Endothelial cell of umbilical vein (primary cell): ENCODE measurements at regions not wholly inside any gene's neighbourhood (a gene's known extent, or its start where the extent isn't known, plus 50 kb on each side); places are given as distances from the start of the nearest gene placed in this dataset.

Experiments used
- BruUV-seq: library from RNA; stranded (reverse); fragments of 400-500 nt; replicated peaks from 2 replicates; lab custom pipeline; 2021; lab: Mats Ljungman, UMichigan
- CTCF ChIA-PET: fragments of 300-600, 350-600 bp; sonication (Branson Sonifier 250); formaldehyde crosslinking; loops from one replicate; lab custom pipeline; 2021; ENCODE audit warnings: antibody characterized with exemption, inconsistent platforms; lab: Charles Lee
- POLR2A ChIA-PET: fragments of 300-600, 350-600 bp; sonication (Branson Sonifier 250); formaldehyde crosslinking; loops from one replicate; lab custom pipeline; 2021; ENCODE audit warnings: antibody characterized with exemption, inconsistent platforms; lab: Charles Lee
- DNase-seq: peaks from one replicate; pipeline ENCODE4 v3.0.0-alpha.2; 2011; ENCODE audit warnings: low read depth, low spot score
- FAIRE-seq: peaks from 2 replicates; lab custom pipeline; 2011; peaks lifted over from hg19 to GRCh38; lab: Jason Lieb, UNC
- H2AFZ ChIP-seq: 2 replicates; pipeline ENCODE4 v1.6.0; 2012; ENCODE audit warnings: low read depth, low read length, control low read depth, inconsistent platforms
- H3K27ac ChIP-seq: 2 replicates; pipeline ENCODE4 v1.5.1; 2011; ENCODE audit warnings: low read depth, mild to moderate bottlenecking, control low read depth, low read length, moderate library complexity; ENCODE audit not compliant: insufficient read depth
- H3K27me3 ChIP-seq, 2 experiments: 2 replicates each; pipeline versions ENCODE4 v1.6.0 to v1.6.1; 2011; ENCODE audit warnings: low read length in 2 of 2, mixed read lengths in 1 of 2; ENCODE audit not compliant: control insufficient read depth in 2 of 2, insufficient read depth in 2 of 2
- H3K36me3 ChIP-seq, 2 experiments: 2 replicates in 1 of 2; 3 replicates in 1 of 2; pipeline ENCODE4 v1.5.1; 2011; ENCODE audit warnings: low read length in 2 of 2, mild to moderate bottlenecking in 1 of 2, moderate library complexity in 1 of 2; ENCODE audit not compliant: control insufficient read depth in 2 of 2, insufficient read depth in 2 of 2; ENCODE audit errors: extremely low read depth in 1 of 2
- H3K4me1 ChIP-seq: 3 replicates; pipeline ENCODE4 v1.5.1; 2011; ENCODE audit warnings: mild to moderate bottlenecking, low read length; ENCODE audit not compliant: control insufficient read depth, insufficient read depth; ENCODE audit errors: extremely low read depth
- H3K4me2 ChIP-seq: 2 replicates; pipeline ENCODE4 v1.6.1; 2011; ENCODE audit warnings: low read length, control low read depth, mixed read lengths; ENCODE audit not compliant: insufficient read depth
- H3K4me3 ChIP-seq, 3 experiments: fragments of 200-600 bp in 1 of 3; sonication (generic), shearing (Covaris generic) in 1 of 3; replicated peaks in 1 of 3; 2 replicates each; pipeline ENCODE4 v1.5.1; 2011 to 2016; ENCODE audit warnings: control low read depth in 3 of 3, low read length in 3 of 3, mild to moderate bottlenecking in 2 of 3, inconsistent platforms in 1 of 3, low read depth in 1 of 3, moderate library complexity in 1 of 3; ENCODE audit not compliant: insufficient read depth in 1 of 3
- H3K79me2 ChIP-seq: 2 replicates; pipeline ENCODE4 v1.6.0; 2012; ENCODE audit warnings: low read length, inconsistent platforms; ENCODE audit not compliant: control insufficient read depth, insufficient read depth
- H3K9ac ChIP-seq: replicated peaks from 2 replicates; pipeline ENCODE3; 2011; ENCODE audit warnings: low read length, control low read depth; ENCODE audit not compliant: insufficient read depth; ENCODE audit errors: extremely low read depth
- H3K9me1 ChIP-seq: replicated peaks from 3 replicates; pipeline ENCODE4 v1.6.0; 2011; ENCODE audit warnings: mild to moderate bottlenecking, low read length; ENCODE audit not compliant: control insufficient read depth, insufficient read depth; ENCODE audit errors: extremely low read depth
- H3K9me3 ChIP-seq: replicated peaks from 2 replicates; pipeline ENCODE4 v1.5.1; 2012; ENCODE audit warnings: low read length, inconsistent platforms; ENCODE audit not compliant: control insufficient read depth, insufficient read depth
- H4K20me1 ChIP-seq: replicated peaks from 2 replicates; pipeline ENCODE3; 2011; ENCODE audit warnings: mild to moderate bottlenecking, low read length; ENCODE audit not compliant: control insufficient read depth, insufficient read depth; ENCODE audit errors: extremely low read depth
- CTCF ChIP-seq, 2 donors: IDR thresholded peaks; 1 replicate in 1 of 2; 2 replicates in 1 of 2; pipeline ENCODE4 v1.5.1; 2011; ENCODE audit warnings: low read length in 2 of 2, mild to moderate bottlenecking in 2 of 2, moderate library complexity in 2 of 2, control low read depth in 1 of 2, inconsistent platforms in 1 of 2, low read depth in 1 of 2; ENCODE audit not compliant: insufficient read depth in 1 of 2; ENCODE audit errors: extremely low read depth in 1 of 2
- EZH2 ChIP-seq: IDR thresholded peaks from 2 replicates; pipeline ENCODE4 v1.6.1; 2012; ENCODE audit warnings: borderline replicate concordance, low read depth, mild to moderate bottlenecking, moderate library complexity, low read length, inconsistent platforms; ENCODE audit not compliant: severe bottlenecking
- FOS ChIP-seq: IDR thresholded peaks from 2 replicates; pipeline ENCODE4 v1.6.1; 2011; ENCODE audit warnings: mild to moderate bottlenecking, low read length, moderate library complexity, borderline replicate concordance; ENCODE audit not compliant: insufficient read depth
- GATA2 ChIP-seq: IDR thresholded peaks from 2 replicates; pipeline ENCODE4 v1.7.0; 2011; ENCODE audit warnings: low read depth, mild to moderate bottlenecking, moderate library complexity, mixed read lengths, low read length; ENCODE audit not compliant: insufficient read length, insufficient read depth
- JUN ChIP-seq: IDR thresholded peaks from 2 replicates; pipeline ENCODE4 v1.6.1; 2011; ENCODE audit warnings: borderline replicate concordance, low read depth; ENCODE audit not compliant: insufficient read length, insufficient read depth
- MAX ChIP-seq: IDR thresholded peaks from 2 replicates; pipeline ENCODE4 v1.6.1; 2011; ENCODE audit not compliant: insufficient read depth, insufficient read length
- MYC ChIP-seq: IDR thresholded peaks from one replicate; pipeline ENCODE4 v1.6.1; 2011; ENCODE audit warnings: mild to moderate bottlenecking, low read depth, low read length
- POLR2A ChIP-seq: IDR thresholded peaks from 2 replicates; pipeline ENCODE4 v1.6.1; 2012; ENCODE audit warnings: low read depth, mild to moderate bottlenecking, control low read depth, low read length
- POLR2AphosphoS5 ChIP-seq: IDR thresholded peaks from 2 replicates; pipeline ENCODE4 v1.6.1; 2012; ENCODE audit warnings: low read depth, mild to moderate bottlenecking, control low read depth, low read length, moderate library complexity; ENCODE audit not compliant: insufficient read depth
- dilution Hi-C: fragments of 300-500 bp; cut with MboI; formaldehyde crosslinking; loops from one replicate; pipeline ENCODE4 v1.15.0; 2019; ENCODE audit warnings: low sequenced_read_pairs; ENCODE audit not compliant: extremely low pct_ligation_motif_present
- intact Hi-C: fragments of 100-400 bp; cut with micrococcal nuclease; formaldehyde crosslinking; loops from one replicate; pipeline ENCODE4 v1.10.0; 2022

- Histone ChIP-seq H3K9me3 (no peaks in the 10 kb centered on the region), H3K36me3 (no peaks in the 10 kb centered on the region), H3K9me1 (no peaks in the 10 kb centered on the region), H2AFZ (no peak overlapping the region), H3K4me3 (no peak overlapping the region), H3K9ac (no peak overlapping the region), H3K4me2 (no peak overlapping the region), H3K27ac (no peak overlapping the region), H4K20me1 (no peaks in the 10 kb centered on the region), H3K27me3 (no peaks in the 10 kb centered on the region), H3K79me2 (no peaks in the 10 kb centered on the region), H3K4me1 (no peaks in the 10 kb centered on the region)
- no peak for TF ChIP-seq CTCF (IDR thresholded peaks at IDR 0.05; ENCODE audit: extremely low read depth in 1 of 2, insufficient read depth in 1 of 2, low read depth in 1 of 2, low read length in 2 of 2)
- TF ChIP-seq EZH2 = no peak
- no peak for TF ChIP-seq POLR2A
- TF ChIP-seq JUN = no peak
- no peak for TF ChIP-seq POLR2AphosphoS5
- no peak for TF ChIP-seq MAX
- no peak for TF ChIP-seq FOS
- TF ChIP-seq GATA2 = no peak
- no peak for TF ChIP-seq MYC
- ChIA-PET POLR2A (no interaction called here), CTCF (interaction anchor here (1.0 kb wide), 1 partner anchor 16 kb away, joined by 3 read pairs; no protein-coding TSS in a partner anchor)
- dilution Hi-C loops (no loop called here), intact Hi-C loops (no loop called here)
- BruUV-seq = no TSS peak
- DNase-seq (no peak), FAIRE-seq (no peak)
Observed at GRCh38 chr4:31445526-31445925, 725.4 kb downstream of the PCDH7 start.
